SK-N-SH treated with all-trans-retinoic acid at 6 μM for 48 hours (cell line): ENCODE measurements at regions not wholly inside any gene's neighbourhood (a gene's known extent, or its start where the extent isn't known, plus 50 kb on each side); places are given as distances from the start of the nearest gene placed in this dataset.

ENCODE experiments used
- ARNTL ChIP-seq: fragments of 450-650 bp; formaldehyde crosslinking; IDR thresholded peaks from 2 replicates; pipeline ENCODE4 v1.5.0; 2020; ENCODE audit warnings: low read depth, mild to moderate bottlenecking, moderate library complexity, borderline replicate concordance
- GLIS3 ChIP-seq: fragments of 250-450 bp; sonication (Bioruptor Pico); IDR thresholded peaks from 2 replicates; pipeline ENCODE4 v1.5.0; 2020; ENCODE audit warnings: mild to moderate bottlenecking, moderate library complexity
- POU6F1 ChIP-seq: fragments of 250-450 bp; sonication (Bioruptor Pico); IDR thresholded peaks from 2 replicates; pipeline ENCODE4 v1.8.0; 2021; ENCODE audit warnings: low read depth, mild to moderate bottlenecking, moderate library complexity, borderline replicate concordance
- PPARA ChIP-seq: fragments of 250-450 bp; sonication (Bioruptor Pico); IDR thresholded peaks from 2 replicates; pipeline ENCODE4 v1.5.0; 2020; ENCODE audit warnings: mild to moderate bottlenecking, borderline replicate concordance
- TOX ChIP-seq: fragments of 250-450 bp; sonication (Bioruptor Pico); IDR thresholded peaks from 2 replicates; pipeline ENCODE4 v1.8.0; 2021; ENCODE audit warnings: mild to moderate bottlenecking, moderate library complexity, borderline replicate concordance
- ZC3H10 ChIP-seq: fragments of 250-450 bp; sonication (Bioruptor Pico); IDR thresholded peaks from 2 replicates; pipeline ENCODE4 v1.5.1; 2021; ENCODE audit warnings: mild to moderate bottlenecking, moderate library complexity
- ZFP30 ChIP-seq: fragments of 450-650 bp; formaldehyde crosslinking; IDR thresholded peaks from 2 replicates; pipeline ENCODE4 v1.5.0; 2022; ENCODE audit warnings: mild to moderate bottlenecking, moderate library complexity
- ZNF70 ChIP-seq: fragments of 450-650 bp; formaldehyde crosslinking; IDR thresholded peaks from 2 replicates; pipeline ENCODE4 v1.5.0; 2020; ENCODE audit warnings: mild to moderate bottlenecking, moderate library complexity
- TF ChIP-seq, protein P1 (sequence below): fragments of 250-450 bp; sonication (Bioruptor Pico); IDR thresholded peaks from 2 replicates; pipeline ENCODE4 v1.5.0; 2020; ENCODE audit warnings: mild to moderate bottlenecking, moderate library complexity
- TF ChIP-seq, protein P2 (sequence below): fragments of 250-450 bp; sonication (Bioruptor Pico); IDR thresholded peaks from 2 replicates; pipeline ENCODE4 v1.5.1; 2020; ENCODE audit warnings: low read depth, mild to moderate bottlenecking, moderate library complexity

DNA sequence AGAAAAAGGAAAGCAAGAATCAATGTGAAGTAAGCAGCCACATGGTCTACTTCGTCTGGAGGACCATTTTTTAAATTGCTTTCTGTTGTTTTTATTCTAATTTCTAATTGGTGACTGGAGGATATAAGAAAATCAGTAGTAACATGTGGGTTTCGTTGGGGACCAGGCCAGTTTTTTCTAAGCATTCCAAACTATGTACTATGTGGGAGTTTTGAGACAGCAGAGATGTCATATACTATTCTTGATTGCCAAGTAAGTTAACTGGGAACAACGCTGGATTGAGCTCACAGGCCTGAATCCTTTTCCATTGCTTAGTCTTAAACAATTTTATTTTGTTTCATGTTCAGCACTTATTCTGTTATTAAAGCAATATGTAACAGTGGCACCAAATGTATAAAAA, 225.7 kb downstream of the TMEM167A start:
- no peak for TF ChIP-seq TOX (CRISPR knock-in tag)
- TF ChIP-seq PPARA (CRISPR knock-in tag), result no peak
- no peak for TF ChIP-seq ZFP30 (CRISPR knock-in tag)
- TF ChIP-seq, protein P1, sequence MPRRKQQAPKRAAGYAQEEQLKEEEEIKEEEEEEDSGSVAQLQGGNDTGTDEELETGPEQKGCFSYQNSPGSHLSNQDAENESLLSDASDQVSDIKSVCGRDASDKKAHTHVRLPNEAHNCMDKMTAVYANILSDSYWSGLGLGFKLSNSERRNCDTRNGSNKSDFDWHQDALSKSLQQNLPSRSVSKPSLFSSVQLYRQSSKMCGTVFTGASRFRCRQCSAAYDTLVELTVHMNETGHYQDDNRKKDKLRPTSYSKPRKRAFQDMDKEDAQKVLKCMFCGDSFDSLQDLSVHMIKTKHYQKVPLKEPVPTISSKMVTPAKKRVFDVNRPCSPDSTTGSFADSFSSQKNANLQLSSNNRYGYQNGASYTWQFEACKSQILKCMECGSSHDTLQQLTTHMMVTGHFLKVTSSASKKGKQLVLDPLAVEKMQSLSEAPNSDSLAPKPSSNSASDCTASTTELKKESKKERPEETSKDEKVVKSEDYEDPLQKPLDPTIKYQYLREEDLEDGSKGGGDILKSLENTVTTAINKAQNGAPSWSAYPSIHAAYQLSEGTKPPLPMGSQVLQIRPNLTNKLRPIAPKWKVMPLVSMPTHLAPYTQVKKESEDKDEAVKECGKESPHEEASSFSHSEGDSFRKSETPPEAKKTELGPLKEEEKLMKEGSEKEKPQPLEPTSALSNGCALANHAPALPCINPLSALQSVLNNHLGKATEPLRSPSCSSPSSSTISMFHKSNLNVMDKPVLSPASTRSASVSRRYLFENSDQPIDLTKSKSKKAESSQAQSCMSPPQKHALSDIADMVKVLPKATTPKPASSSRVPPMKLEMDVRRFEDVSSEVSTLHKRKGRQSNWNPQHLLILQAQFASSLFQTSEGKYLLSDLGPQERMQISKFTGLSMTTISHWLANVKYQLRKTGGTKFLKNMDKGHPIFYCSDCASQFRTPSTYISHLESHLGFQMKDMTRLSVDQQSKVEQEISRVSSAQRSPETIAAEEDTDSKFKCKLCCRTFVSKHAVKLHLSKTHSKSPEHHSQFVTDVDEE (CRISPR knock-in tag), result no peak
- TF ChIP-seq, protein P2, sequence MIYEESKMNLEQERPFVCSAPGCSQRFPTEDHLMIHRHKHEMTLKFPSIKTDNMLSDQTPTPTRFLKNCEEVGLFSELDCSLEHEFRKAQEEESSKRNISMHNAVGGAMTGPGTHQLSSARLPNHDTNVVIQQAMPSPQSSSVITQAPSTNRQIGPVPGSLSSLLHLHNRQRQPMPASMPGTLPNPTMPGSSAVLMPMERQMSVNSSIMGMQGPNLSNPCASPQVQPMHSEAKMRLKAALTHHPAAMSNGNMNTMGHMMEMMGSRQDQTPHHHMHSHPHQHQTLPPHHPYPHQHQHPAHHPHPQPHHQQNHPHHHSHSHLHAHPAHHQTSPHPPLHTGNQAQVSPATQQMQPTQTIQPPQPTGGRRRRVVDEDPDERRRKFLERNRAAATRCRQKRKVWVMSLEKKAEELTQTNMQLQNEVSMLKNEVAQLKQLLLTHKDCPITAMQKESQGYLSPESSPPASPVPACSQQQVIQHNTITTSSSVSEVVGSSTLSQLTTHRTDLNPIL, result no peak
- TF ChIP-seq GLIS3 (CRISPR knock-in tag), result no peak
- no peak for TF ChIP-seq ZNF70 (CRISPR knock-in tag)
- TF ChIP-seq ARNTL (CRISPR knock-in tag), result no peak
- TF ChIP-seq ZC3H10 (CRISPR knock-in tag), result no peak
- TF ChIP-seq POU6F1 (CRISPR knock-in tag), result no peak
